Inferior parietal cortex (tissue), 1 donor: ENCODE measurements at regions not wholly inside any gene's neighbourhood (a gene's known extent, or its start where the extent isn't known, plus 50 kb on each side); places are given as distances from the start of the nearest gene placed in this dataset.

Source experiments
- DNase-seq: peaks from one replicate; pipeline ENCODE4 v3.0.0-alpha.2; 2016; ENCODE audit errors: extremely low spot score

GRCh38 chr6:30272032-30272431, 54.7 kb upstream of the TRIM39 start:
- DNase-seq, result no peak

DNA sequence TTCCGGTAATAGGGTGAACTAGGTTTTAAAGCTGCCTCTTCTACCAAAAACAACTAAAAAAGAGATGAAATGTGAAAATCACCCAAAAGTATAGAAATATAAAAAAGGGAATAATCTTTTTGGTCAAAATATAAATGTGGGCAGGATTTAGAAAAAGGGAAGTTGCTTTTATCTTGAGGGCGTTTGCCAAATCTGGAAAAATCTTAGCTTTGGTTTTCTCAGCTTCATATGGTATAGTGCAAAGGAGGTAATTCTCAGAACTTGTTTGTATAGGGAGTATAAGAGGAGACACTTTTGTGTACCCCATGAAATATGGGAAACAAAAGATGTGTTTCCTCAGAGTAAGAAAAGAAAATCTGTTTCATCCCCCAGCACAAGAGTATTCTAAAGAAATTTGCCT, 54.2 kb upstream of the TRIM26 start:
- no peak for DNase-seq

DNA sequence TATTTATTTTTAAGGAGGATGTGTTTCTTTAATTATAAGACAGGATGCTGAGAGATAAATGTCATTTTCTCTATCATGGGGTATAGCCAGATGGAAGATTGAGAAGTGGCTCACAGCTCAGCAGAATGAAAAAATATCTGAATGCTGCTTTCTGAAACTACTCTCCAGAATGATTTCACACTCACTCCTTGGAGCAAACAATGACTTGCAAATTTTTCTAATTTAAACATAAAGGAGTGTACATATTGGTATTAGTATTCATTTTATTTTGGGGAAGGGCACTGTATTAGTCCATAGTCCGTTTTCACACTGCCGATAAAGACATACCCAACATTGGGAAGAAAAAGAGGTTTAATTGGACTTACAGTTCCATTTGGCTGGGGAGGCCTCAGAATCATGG, 52.4 kb upstream of the TRIM26 start:
- DNase-seq, result no peak

DNA sequence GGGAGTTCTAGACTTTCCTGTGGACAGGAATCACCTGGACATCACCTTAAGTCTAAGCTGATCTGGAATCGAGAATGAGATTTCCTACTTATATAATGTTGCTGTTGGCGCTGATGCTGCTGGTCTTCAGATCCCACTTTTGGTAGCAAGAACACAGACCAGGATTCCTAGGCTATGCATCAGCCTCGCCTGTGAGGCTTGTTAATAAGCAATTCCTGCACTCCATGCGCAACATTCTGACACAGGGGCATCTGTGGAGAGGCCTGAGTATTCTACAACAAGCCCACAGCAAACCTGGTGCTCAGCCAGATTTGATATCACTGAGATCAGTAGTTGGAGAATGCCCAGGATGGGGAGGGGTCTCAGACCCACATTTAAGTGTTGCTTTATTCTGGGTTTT, 52.0 kb upstream of the TRIM26 start:
- no peak for DNase-seq

DNA sequence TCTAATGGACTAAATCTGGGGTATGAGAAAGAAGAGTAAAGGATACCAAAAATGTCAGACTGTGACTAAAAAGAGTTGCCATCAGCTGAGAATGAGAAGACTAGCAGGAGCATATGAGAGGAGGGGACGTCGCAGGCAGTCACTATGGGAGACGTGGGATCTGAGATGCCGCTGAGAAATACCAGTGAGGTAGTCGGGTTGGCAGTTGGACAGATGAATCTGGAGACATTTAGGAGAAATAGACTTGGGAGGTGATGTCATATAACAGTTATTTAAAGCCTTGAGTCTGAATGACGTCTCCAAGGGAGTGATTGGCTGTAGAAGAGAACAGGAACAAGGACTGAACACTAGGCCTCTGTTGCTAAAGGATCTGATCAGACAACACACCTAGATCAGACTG, 51.5 kb upstream of the TRIM26 start:
- DNase-seq, result peak; percentile 38

DNA sequence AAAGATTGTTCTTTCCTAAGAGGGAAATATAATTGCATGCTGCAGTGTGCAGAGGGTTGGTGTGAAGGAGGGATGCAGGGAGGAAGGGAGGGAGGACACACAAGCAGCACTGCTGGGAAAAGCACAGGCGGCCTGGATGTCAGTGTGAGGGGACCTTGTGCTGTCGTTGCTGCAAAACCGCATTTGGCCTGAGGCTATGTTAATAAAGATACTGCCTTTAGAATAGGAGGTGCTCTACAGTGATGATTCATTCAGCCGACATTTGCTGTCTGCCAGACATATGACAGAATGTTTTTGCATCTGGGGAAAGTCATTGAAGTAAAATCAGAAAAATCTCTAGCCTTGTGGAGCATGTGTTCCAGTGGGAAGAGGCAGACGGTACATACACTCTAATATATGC, 50.5 kb upstream of the TRIM26 start:
- DNase-seq, result peak; percentile 57
